ENCODE measurements at regions not wholly inside any gene's neighbourhood (a gene's known extent, or its start where the extent isn't known, plus 50 kb on each side); places are given as distances from the start of the nearest gene placed in this dataset.

GRCh38 chr9:82467436-82467835 is 478.9 kb downstream of the SPATA31D1 start:
- no peak for TF ChIP-seq CTCF (IDR thresholded peaks at IDR 0.05)
- TF ChIP-seq POLR2A (IDR thresholded peaks at IDR 0.05), result no peak

Data from breast epithelium (tissue), 3 donors.